PFSK-1 (cell line): ENCODE measurements at regions not wholly inside any gene's neighbourhood (a gene's known extent, or its start where the extent isn't known, plus 50 kb on each side); places are given as distances from the start of the nearest gene placed in this dataset.

Experiments
- FOXP2 ChIP-seq: optimal IDR thresholded peaks from 2 replicates; pipeline ENCODE3; 2011; ENCODE audit warnings: borderline replicate concordance, control low read depth, inconsistent platforms; ENCODE audit not compliant: insufficient read depth; ENCODE audit errors: extremely low read length, extremely low read depth
- POLR2AphosphoS5 ChIP-seq: IDR thresholded peaks from 2 replicates; pipeline ENCODE4 v1.6.1; 2012; ENCODE audit warnings: low read depth, mild to moderate bottlenecking, control low read depth, low read length, moderate library complexity
- REST ChIP-seq, 2 experiments: IDR thresholded peaks; 2 replicates each; pipeline versions ENCODE4 v1.6.1 to v1.8.0; 2011 to 2012; ENCODE audit warnings: low read depth in 2 of 2, low read length in 2 of 2, control low read depth in 1 of 2, inconsistent platforms in 1 of 2, mild to moderate bottlenecking in 1 of 2, moderate library complexity in 1 of 2; ENCODE audit not compliant: insufficient read depth in 1 of 2
- SIN3A ChIP-seq: IDR thresholded peaks from 2 replicates; pipeline ENCODE4 v1.6.1; 2012; ENCODE audit warnings: mild to moderate bottlenecking, low read length, moderate library complexity, borderline replicate concordance; ENCODE audit not compliant: insufficient read depth
- TAF1 ChIP-seq: IDR thresholded peaks from 2 replicates; pipeline ENCODE4 v1.6.1; 2012; ENCODE audit warnings: low read length, control low read depth, borderline replicate concordance; ENCODE audit not compliant: insufficient read depth

- no peak for TF ChIP-seq TAF1
- no peak for TF ChIP-seq FOXP2
- TF ChIP-seq SIN3A, result no peak
- no peak for TF ChIP-seq POLR2AphosphoS5
- no peak for TF ChIP-seq REST (IDR thresholded peaks at IDR 0.05; ENCODE audit: insufficient read depth in 1 of 2, low read depth in 2 of 2, low read length in 2 of 2)
These were observed 939.9 kb upstream of the GHITM start for GRCh38 chr10:83199374-83199773.

- no peak for TF ChIP-seq POLR2AphosphoS5
- no peak for TF ChIP-seq SIN3A
- TF ChIP-seq REST (IDR thresholded peaks at IDR 0.05; ENCODE audit: insufficient read depth in 1 of 2, low read depth in 2 of 2, low read length in 2 of 2), result no peak
- no peak for TF ChIP-seq TAF1
- TF ChIP-seq FOXP2, result no peak
These were observed 933.4 kb upstream of the GHITM start for GRCh38 chr10:83205861-83206260.

- TF ChIP-seq TAF1 (no peak), SIN3A (no peak), FOXP2 (no peak), POLR2AphosphoS5 (no peak), REST (IDR thresholded peaks at IDR 0.05; ENCODE audit: insufficient read depth in 1 of 2, low read depth in 2 of 2, low read length in 2 of 2) (no peak)
These were observed 926.5 kb upstream of the GHITM start for GRCh38 chr10:83212632-83213334.

GRCh38 chr10:83214136-83214535, 925.2 kb upstream of the GHITM start:
- no peak for TF ChIP-seq FOXP2
- no peak for TF ChIP-seq POLR2AphosphoS5
- TF ChIP-seq TAF1, result no peak
- no peak for TF ChIP-seq SIN3A
- TF ChIP-seq REST (IDR thresholded peaks at IDR 0.05; ENCODE audit: insufficient read depth in 1 of 2, low read depth in 2 of 2, low read length in 2 of 2), result no peak

- TF ChIP-seq FOXP2 (no peak), SIN3A (no peak), POLR2AphosphoS5 (no peak), TAF1 (no peak), REST (IDR thresholded peaks at IDR 0.05; ENCODE audit: insufficient read depth in 1 of 2, low read depth in 2 of 2, low read length in 2 of 2) (no peak)
These were observed 921.1 kb upstream of the GHITM start for GRCh38 chr10:83218205-83218604.
